ENCODE measurements at regions not wholly inside any gene's neighbourhood (a gene's known extent, or its start where the extent isn't known, plus 50 kb on each side); places are given as distances from the start of the nearest gene placed in this dataset.

- H3K4me3 ChIP-seq (ENCODE audit: low read depth, low read length): no peak overlapping the region
These were observed 231.6 kb upstream of the DYNLRB2 start for GRCh38 chr16:80309178-80309577.

GRCh38 chr16:80305410-80305809 is 235.4 kb upstream of the DYNLRB2 start:
- no peak overlapping the region for H3K4me3 ChIP-seq (ENCODE audit: low read depth, low read length)

GRCh38 chr16:80303691-80304090 is 237.1 kb upstream of the DYNLRB2 start:
- no peak overlapping the region for H3K4me3 ChIP-seq (ENCODE audit: low read depth, low read length)

- H3K4me3 ChIP-seq (ENCODE audit: low read depth, low read length): no peak overlapping the region
These were observed 239.9 kb upstream of the DYNLRB2 start for GRCh38 chr16:80300876-80301275.

GRCh38 chr16:80300456-80300855 is 240.3 kb upstream of the DYNLRB2 start:
- no peak overlapping the region for H3K4me3 ChIP-seq (ENCODE audit: low read depth, low read length)

GRCh38 chr16:80299416-80299815 is 241.4 kb upstream of the DYNLRB2 start:
- no peak overlapping the region for H3K4me3 ChIP-seq (ENCODE audit: low read depth, low read length)

GRCh38 chr16:80298676-80299075 is 242.1 kb upstream of the DYNLRB2 start:
- no peak overlapping the region for H3K4me3 ChIP-seq (ENCODE audit: low read depth, low read length)

- H3K4me3 ChIP-seq (ENCODE audit: low read depth, low read length): no peak overlapping the region
These were observed 244.8 kb upstream of the DYNLRB2 start for GRCh38 chr16:80296034-80296433.

- H3K4me3 ChIP-seq (ENCODE audit: low read depth, low read length): no peak overlapping the region
These were observed 246.6 kb upstream of the DYNLRB2 start for GRCh38 chr16:80294172-80294571.

GRCh38 chr16:80288616-80289015 is 252.2 kb upstream of the DYNLRB2 start:
- no peak overlapping the region for H3K4me3 ChIP-seq (ENCODE audit: low read depth, low read length)

GRCh38 chr16:80287674-80288073 is 253.1 kb upstream of the DYNLRB2 start:
- H3K4me3 ChIP-seq (ENCODE audit: low read depth, low read length): no peak overlapping the region

- H3K4me3 ChIP-seq (ENCODE audit: low read depth, low read length): no peak overlapping the region
These were observed 255.7 kb upstream of the DYNLRB2 start for GRCh38 chr16:80285104-80285503.

- H3K4me3 ChIP-seq (ENCODE audit: low read depth, low read length): no peak overlapping the region
These were observed 257.1 kb upstream of the DYNLRB2 start for GRCh38 chr16:80283466-80284392.

- H3K4me3 ChIP-seq (ENCODE audit: low read depth, low read length): no peak overlapping the region
These were observed 260.2 kb upstream of the DYNLRB2 start for GRCh38 chr16:80280557-80280956.

- H3K4me3 ChIP-seq (ENCODE audit: low read depth, low read length): no peak overlapping the region
These were observed 261.1 kb upstream of the DYNLRB2 start for GRCh38 chr16:80279656-80280055.

GRCh38 chr16:80277182-80277581 is 263.6 kb upstream of the DYNLRB2 start:
- no peak overlapping the region for H3K4me3 ChIP-seq (ENCODE audit: low read depth, low read length)

- H3K4me3 ChIP-seq (ENCODE audit: low read depth, low read length): no peak overlapping the region
These were observed 266.1 kb upstream of the DYNLRB2 start for GRCh38 chr16:80274576-80275191.

- H3K4me3 ChIP-seq (ENCODE audit: low read depth, low read length): no peak overlapping the region
These were observed 266.9 kb upstream of the DYNLRB2 start for GRCh38 chr16:80273635-80274538.

- H3K4me3 ChIP-seq (ENCODE audit: low read depth, low read length): no peak overlapping the region
These were observed 275.0 kb upstream of the DYNLRB2 start for GRCh38 chr16:80265624-80266306.

GRCh38 chr16:80263848-80264694 is 276.7 kb upstream of the DYNLRB2 start:
- H3K4me3 ChIP-seq (ENCODE audit: low read depth, low read length): no peak overlapping the region
